ENCODE measurements at regions not wholly inside any gene's neighbourhood (a gene's known extent, or its start where the extent isn't known, plus 50 kb on each side); places are given as distances from the start of the nearest gene placed in this dataset.
A peak's percentile ranks its signal among the peaks of the same experiment; 100 is the strongest.

DNA sequence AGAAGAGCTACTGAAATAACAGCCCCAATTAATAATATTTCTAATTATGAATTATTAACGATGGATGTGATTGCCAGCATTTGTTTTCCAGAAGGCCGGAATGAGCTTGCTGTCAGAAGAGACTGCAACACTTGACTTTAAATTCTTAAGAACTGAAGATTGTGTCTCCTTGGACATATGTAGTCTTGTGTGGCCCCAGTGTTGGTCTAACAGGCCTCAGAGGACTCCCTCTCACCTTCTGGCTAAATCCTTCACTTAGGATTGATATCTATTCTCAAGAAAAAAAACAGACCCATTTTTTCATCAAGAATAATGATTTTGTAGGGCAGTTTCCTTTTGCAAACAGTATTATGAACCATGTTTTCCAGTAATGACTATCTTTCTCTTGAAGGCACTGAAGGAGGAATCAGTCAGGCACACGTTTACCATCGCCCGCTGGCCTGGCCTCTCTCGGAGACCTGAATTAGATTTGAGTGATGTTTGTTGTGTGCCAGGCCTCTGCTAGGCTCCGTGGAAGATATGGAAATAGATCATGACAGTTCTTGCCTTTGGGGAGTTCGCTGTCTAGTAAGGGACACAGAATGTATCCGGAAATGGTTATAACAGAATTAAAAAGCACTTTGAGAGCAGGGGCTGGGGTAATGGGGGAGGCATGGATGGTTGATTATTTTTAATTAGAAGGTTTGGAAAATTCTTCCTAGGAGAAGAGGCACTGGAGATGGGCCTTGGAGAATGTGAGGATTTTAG lies 258.0 kb downstream of the MYCN start (continued):
- TF ChIP-seq, protein P1, sequence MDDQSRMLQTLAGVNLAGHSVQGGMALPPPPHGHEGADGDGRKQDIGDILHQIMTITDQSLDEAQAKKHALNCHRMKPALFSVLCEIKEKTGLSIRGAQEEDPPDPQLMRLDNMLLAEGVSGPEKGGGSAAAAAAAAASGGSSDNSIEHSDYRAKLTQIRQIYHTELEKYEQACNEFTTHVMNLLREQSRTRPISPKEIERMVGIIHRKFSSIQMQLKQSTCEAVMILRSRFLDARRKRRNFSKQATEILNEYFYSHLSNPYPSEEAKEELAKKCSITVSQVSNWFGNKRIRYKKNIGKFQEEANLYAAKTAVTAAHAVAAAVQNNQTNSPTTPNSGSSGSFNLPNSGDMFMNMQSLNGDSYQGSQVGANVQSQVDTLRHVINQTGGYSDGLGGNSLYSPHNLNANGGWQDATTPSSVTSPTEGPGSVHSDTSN (IDR thresholded peaks at IDR 0.05), result peak; percentile 28; the same call in 1 of the 2 replicates

DNA sequence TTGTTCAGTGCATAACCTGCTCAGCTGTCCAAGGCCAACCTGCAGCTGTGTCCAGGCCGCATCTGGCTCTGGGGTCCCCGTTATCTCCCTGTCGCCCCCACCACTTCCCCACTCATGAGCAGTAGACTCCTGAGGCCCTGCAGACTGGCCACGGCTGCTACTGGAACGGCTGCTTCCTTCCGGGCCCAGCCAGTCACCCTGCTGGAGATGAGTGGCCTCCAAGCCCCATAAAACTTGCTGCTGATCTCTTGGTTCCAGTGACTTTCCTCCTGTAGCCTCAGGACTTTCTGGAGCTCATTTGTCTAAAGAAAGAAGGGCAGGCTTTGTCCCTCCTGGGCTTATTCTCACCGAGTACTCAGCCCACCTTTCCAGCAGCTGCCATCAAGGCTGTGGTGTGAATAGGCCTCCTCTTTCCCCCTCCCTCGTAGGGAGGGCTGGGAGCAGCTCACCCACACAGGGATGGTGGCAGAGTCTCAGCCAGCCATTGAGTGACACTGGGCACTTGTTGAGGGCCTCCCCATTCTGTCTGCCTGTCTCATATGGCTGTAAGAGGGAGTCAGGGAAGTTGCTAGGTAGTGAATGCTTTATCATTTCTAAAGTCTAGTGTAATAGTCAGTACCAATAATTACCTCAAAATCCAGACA lies 257.3 kb downstream of the MYCN start:
- CTCF ChIA-PET, result interaction anchor here (0.6 to 1.9 kb wide), 7 partner anchors 11 to 310 kb away, joined by 3 to 6 read pairs (median 3); no protein-coding TSS in a partner anchor
- WGBS (ENCODE audit: low lambda C conversion rate), result 39% methylated on average over 8 of the region's 8 CpGs
- no peaks in the 10 kb centered on the region for H3K9me2 ChIP-seq

DNA sequence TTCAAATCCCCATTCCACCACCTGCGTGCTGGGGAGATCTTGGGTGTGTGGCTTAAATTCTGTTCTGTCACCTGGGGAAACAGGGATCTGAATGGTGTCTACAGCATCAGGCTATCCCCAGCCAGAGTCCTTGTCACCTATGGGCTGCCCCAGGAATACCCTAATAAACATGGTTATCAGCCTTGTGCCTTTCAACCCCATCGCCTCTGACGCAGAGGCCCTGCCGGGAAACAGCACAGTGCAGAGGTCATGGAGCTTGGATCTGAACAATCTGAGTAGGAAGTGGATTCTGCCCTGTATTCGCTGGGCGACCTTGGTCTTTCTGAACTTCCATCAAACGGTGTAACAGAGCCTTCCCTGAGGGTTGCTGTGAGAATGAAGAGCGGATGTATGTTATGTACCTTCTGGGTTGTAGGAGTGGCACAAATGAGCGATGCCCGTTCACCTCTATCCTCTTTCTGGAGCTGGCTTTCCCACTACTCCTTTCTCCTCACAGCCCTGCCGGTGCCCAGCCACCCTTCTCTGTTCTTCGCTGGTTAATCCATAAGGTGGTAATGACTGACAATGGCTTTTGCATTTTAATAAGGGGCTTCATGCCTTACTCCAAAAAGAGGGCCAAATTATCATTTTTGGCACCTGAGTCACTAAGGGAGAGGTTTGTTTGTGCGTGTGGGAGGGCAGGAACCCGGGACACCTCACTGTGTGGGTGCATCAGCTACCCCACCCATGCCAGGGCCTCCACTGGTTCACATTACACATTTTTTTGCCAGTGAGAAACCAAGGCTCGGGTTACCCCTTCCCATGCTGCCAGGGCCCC lies 256.5 kb downstream of the MYCN start:
- no peak for DNase-seq
- Histone ChIP-seq H3K27me3 (ENCODE audit: insufficient read depth) (no peaks in the 10 kb centered on the region), H2AFZ (ENCODE audit: low read depth) (no peak overlapping the region), H4K20me1 (ENCODE audit: insufficient read depth) (no peaks in the 10 kb centered on the region), H3K9me2 (no peaks in the 10 kb centered on the region), H3K27ac (ENCODE audit: low read depth in 2 of 2, low read length in 1 of 2) (peak overlapping the region in 1 of 2 experiments; percentile 100; a peak in 2 of 4 replicates), H3K4me2 (no peak overlapping the region), H3K36me3 (replicated peaks in 1 of 2; ENCODE audit: control insufficient read depth in 1 of 2, insufficient read depth in 2 of 2, low read length in 1 of 2) (no peaks in the 10 kb centered on the region), H3K9me3 (peaks cover 3% of the 10 kb centered on the region; the same call in 1 of the 2 replicates), H3K4me1 (ENCODE audit: control insufficient read depth in 1 of 2, insufficient read depth in 2 of 2, low read depth in 1 of 2, low read length in 1 of 2) (peaks cover 0 to 47% of the 10 kb centered on the region in 2 experiments; a peak in 2 of 4 replicates), H3K9ac (no peak overlapping the region), H3F3A (replicated peaks; ENCODE audit: insufficient read depth) (no peaks in the 10 kb centered on the region), H3K79me2 (ENCODE audit: insufficient read depth) (no peaks in the 10 kb centered on the region), H3K4me3 (ENCODE audit: low read depth in 2 of 2, low read length in 1 of 2) (no peak overlapping the region)
- POLR2A ChIA-PET, result interaction anchor here (0.6 kb wide), 1 partner anchor 215 kb away, joined by 3 read pairs; no protein-coding TSS in a partner anchor
- CTCF ChIA-PET, result interaction anchor here (1.3 to 1.9 kb wide), 5 partner anchors 85 to 311 kb away, joined by 3 to 6 read pairs (median 5); no protein-coding TSS in a partner anchor
- 49% methylated on average over 15 of the region's 15 CpGs for WGBS (ENCODE audit: low lambda C conversion rate)
- TF ChIP-seq TAF1 (IDR thresholded peaks at IDR 0.05; ENCODE audit: borderline replicate concordance, low read depth, low read length) (no peak), FOXM1 (IDR thresholded peaks at IDR 0.05; ENCODE audit: low read depth) (no peak), NFIC (IDR thresholded peaks at IDR 0.05; ENCODE audit: borderline replicate concordance) (no peak), YY1 (IDR thresholded peaks at IDR 0.05; ENCODE audit: low read depth) (no peak), JUND (IDR thresholded peaks at IDR 0.05) (no peak), RCOR1 (IDR thresholded peaks at IDR 0.05; ENCODE audit: low read length) (no peak), GABPA (IDR thresholded peaks at IDR 0.05; ENCODE audit: low read depth) (no peak), TCF12 (IDR thresholded peaks at IDR 0.05) (no peak)
- TF ChIP-seq, protein P2, sequence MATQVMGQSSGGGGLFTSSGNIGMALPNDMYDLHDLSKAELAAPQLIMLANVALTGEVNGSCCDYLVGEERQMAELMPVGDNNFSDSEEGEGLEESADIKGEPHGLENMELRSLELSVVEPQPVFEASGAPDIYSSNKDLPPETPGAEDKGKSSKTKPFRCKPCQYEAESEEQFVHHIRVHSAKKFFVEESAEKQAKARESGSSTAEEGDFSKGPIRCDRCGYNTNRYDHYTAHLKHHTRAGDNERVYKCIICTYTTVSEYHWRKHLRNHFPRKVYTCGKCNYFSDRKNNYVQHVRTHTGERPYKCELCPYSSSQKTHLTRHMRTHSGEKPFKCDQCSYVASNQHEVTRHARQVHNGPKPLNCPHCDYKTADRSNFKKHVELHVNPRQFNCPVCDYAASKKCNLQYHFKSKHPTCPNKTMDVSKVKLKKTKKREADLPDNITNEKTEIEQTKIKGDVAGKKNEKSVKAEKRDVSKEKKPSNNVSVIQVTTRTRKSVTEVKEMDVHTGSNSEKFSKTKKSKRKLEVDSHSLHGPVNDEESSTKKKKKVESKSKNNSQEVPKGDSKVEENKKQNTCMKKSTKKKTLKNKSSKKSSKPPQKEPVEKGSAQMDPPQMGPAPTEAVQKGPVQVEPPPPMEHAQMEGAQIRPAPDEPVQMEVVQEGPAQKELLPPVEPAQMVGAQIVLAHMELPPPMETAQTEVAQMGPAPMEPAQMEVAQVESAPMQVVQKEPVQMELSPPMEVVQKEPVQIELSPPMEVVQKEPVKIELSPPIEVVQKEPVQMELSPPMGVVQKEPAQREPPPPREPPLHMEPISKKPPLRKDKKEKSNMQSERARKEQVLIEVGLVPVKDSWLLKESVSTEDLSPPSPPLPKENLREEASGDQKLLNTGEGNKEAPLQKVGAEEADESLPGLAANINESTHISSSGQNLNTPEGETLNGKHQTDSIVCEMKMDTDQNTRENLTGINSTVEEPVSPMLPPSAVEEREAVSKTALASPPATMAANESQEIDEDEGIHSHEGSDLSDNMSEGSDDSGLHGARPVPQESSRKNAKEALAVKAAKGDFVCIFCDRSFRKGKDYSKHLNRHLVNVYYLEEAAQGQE (IDR thresholded peaks at IDR 0.05; ENCODE audit: low read depth, low read length), result no peak
- TF ChIP-seq, protein P3, sequence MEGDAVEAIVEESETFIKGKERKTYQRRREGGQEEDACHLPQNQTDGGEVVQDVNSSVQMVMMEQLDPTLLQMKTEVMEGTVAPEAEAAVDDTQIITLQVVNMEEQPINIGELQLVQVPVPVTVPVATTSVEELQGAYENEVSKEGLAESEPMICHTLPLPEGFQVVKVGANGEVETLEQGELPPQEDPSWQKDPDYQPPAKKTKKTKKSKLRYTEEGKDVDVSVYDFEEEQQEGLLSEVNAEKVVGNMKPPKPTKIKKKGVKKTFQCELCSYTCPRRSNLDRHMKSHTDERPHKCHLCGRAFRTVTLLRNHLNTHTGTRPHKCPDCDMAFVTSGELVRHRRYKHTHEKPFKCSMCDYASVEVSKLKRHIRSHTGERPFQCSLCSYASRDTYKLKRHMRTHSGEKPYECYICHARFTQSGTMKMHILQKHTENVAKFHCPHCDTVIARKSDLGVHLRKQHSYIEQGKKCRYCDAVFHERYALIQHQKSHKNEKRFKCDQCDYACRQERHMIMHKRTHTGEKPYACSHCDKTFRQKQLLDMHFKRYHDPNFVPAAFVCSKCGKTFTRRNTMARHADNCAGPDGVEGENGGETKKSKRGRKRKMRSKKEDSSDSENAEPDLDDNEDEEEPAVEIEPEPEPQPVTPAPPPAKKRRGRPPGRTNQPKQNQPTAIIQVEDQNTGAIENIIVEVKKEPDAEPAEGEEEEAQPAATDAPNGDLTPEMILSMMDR (IDR thresholded peaks at IDR 0.05), result no peak
- TF ChIP-seq, protein P1 (IDR thresholded peaks at IDR 0.05), result no peak

More for the DNA sequence above, 257.3 kb downstream of the MYCN start:
- Histone ChIP-seq H3K79me2 (ENCODE audit: insufficient read depth) (no peaks in the 10 kb centered on the region), H3K36me3 (replicated peaks in 1 of 2; ENCODE audit: control insufficient read depth in 1 of 2, insufficient read depth in 2 of 2, low read length in 1 of 2) (no peaks in the 10 kb centered on the region), H3K4me1 (ENCODE audit: control insufficient read depth in 1 of 2, insufficient read depth in 2 of 2, low read depth in 1 of 2, low read length in 1 of 2) (peaks cover 0 to 55% of the 10 kb centered on the region in 2 experiments; a peak in 2 of 4 replicates), H2AFZ (ENCODE audit: low read depth) (no peak overlapping the region), H3K9me3 (peaks cover 3% of the 10 kb centered on the region; the same call in 1 of the 2 replicates), H3F3A (replicated peaks; ENCODE audit: insufficient read depth) (no peaks in the 10 kb centered on the region), H4K20me1 (ENCODE audit: insufficient read depth) (no peaks in the 10 kb centered on the region), H3K4me2 (no peak overlapping the region), H3K4me3 (ENCODE audit: low read depth in 2 of 2, low read length in 1 of 2) (no peak overlapping the region), H3K9ac (no peak overlapping the region), H3K27me3 (ENCODE audit: insufficient read depth) (no peaks in the 10 kb centered on the region), H3K27ac (ENCODE audit: low read depth in 2 of 2, low read length in 1 of 2) (peak overlapping the region in 1 of 2 experiments; percentile 100; a peak in 2 of 4 replicates)
- TF ChIP-seq FOXJ3 (CRISPR knock-in tag; IDR thresholded peaks at IDR 0.05) (no peak), RXRA (IDR thresholded peaks at IDR 0.05; ENCODE audit: borderline replicate concordance, low read depth) (no peak), RCOR1 (IDR thresholded peaks at IDR 0.05; ENCODE audit: low read length) (no peak), GATA2 (CRISPR knock-in tag; IDR thresholded peaks at IDR 0.05) (0 out of 2 replicates have a peak, but pooled peaks have one; percentile 9), JUND (IDR thresholded peaks at IDR 0.05) (no peak), TEAD4 (IDR thresholded peaks at IDR 0.05; ENCODE audit: borderline replicate concordance, insufficient read depth) (no peak)
- POLR2A ChIA-PET, result interaction anchor here (0.6 to 0.8 kb wide), 2 partner anchors 216 to 258 kb away, joined by 3 read pairs; partner anchors contain the start of gene MYCN
- peak; percentile 50 for DNase-seq
